ENCODE measurements at regions not wholly inside any gene's neighbourhood (a gene's known extent, or its start where the extent isn't known, plus 50 kb on each side); places are given as distances from the start of the nearest gene placed in this dataset.

DNA sequence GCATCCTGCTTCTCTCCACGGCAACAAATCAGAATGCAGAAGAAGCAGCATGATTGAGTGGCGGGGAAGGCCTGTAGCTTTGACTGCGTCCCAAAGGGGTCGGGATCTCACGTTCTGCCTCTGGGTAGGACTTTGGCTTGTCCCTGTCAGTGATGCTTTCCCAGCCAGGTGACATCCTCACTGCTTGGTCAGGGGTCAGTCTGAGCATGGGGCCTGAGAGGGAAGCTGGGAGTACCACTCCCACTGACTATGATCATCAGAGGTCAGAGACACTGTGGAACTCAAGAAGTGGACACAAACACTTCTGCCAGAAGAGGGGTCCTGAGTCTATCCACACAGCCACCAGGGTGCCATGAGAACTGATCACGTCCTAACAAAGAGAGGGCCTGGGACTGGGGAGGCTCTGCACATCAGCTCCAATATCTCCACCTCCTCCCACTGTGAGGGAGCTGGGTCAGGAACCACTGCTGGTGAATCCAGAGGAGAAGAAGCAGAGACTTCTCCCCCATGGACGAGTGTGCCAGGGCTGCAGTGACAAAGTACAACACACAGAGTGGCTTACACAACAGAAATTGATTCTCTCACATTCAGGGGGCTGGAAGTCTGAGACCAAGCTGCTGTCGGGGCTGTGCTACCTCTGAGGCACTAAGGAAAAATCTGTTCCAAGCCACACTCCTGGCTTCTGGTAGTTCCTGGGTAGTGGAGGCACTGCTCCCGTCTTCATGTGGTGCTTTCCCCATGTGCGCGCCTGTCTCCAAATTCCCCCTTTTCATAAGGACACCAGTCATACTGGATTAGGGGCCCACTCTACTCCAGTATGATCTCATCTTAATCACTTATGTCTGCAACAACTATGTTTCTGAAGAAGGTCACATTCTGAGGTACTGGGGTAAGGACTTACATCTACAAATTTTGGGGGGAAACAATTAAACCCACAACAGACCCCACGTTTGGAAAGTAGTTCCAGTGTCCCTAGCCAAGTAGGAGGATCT, 131.1 kb downstream of the CYP26A1 start:
- TF ChIP-seq EZH2 (IDR thresholded peaks at IDR 0.05), result no peak
- TF ChIP-seq POLR2AphosphoS5 (IDR thresholded peaks at IDR 0.05; ENCODE audit: borderline replicate concordance, low read depth, low read length), result no peak
- no peak for TF ChIP-seq FOXP2 (optimal IDR thresholded peaks at IDR 0.05; ENCODE audit: control extremely low read depth, extremely low read length, insufficient read depth)
